ENCODE measurements at regions not wholly inside any gene's neighbourhood (a gene's known extent, or its start where the extent isn't known, plus 50 kb on each side); places are given as distances from the start of the nearest gene placed in this dataset.

GRCh38 chr2:37425408-37425807, 81.0 kb downstream of the QPCT start:
- no peak for DNase-seq

- DNase-seq: no peak
These were observed 82.8 kb downstream of the QPCT start for GRCh38 chr2:37427241-37427640.

DNA sequence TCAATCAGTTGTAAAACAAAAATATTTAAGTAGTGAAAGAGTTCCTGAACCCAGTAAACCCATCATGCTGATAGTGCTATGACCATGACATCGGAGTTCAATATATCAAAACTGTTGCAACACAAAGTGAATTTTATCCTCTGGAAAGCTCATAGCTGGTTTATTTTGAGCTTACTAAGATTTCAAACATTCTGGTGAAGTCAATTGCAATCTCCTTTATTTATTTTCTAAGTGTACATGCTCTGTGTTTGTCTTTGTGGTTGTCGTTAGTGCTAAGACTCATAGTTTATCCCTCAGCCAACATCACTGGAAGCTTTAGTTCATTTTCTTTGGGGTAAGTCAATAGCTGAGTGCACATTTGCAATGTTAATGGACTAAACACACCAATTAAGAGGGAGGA, 91.9 kb downstream of the QPCT start:
- no peak for DNase-seq

GRCh38 chr2:37439131-37439642, 94.8 kb downstream of the QPCT start:
- no peak for DNase-seq

- DNase-seq: no peak
These were observed 96.6 kb downstream of the QPCT start for GRCh38 chr2:37441055-37441454.

- DNase-seq: no peak
These were observed 98.7 kb downstream of the QPCT start for GRCh38 chr2:37443082-37443481.

DNA sequence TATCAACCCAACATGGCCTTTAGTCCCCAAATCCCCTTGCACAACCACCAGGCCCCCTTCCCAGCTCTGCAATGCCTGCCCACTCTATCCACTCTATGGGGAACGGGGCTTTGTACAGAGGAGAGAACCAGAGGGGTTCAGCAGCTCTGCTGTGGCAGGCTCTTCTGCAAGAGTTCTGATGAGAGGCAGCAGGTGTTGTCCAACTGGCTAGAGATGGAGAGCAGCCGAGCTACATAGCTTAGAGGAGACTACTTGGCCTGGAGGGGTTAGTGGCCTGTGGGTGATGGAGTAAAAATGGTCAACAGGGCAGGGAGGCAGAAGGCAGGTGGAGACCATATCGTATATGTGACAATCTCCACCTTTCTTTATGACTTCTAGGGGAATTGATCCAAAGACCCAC, 103.0 kb downstream of the QPCT start:
- no peak for DNase-seq

GRCh38 chr2:37448342-37449120, 104.1 kb downstream of the QPCT start:
- no peak for DNase-seq

DNA sequence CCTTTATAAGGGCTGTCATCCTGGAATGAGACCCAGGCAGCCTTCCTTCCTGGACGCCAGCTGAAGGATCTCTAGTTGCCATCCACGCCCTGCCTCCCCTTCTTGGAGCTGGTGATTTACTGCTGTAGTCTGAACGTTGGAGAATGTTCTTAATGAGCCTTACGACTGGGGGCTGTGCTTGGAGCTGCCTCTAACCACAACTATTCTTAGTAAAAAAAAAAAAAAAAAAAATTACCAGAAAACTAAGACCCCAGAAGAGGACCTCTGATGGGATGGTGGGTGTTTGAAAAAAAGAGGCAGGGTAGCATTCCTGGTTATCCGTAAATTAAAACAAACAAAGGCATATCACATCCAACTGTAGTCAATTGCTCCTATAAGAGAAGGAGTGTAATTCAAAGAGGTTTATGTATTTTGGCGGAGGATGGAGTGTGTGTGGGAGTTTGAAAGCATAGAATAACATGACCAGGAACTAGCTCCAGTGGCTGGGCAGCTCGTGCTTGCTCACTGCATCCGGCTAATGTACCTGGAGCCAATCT, 105.4 kb downstream of the QPCT start:
- DNase-seq: no peak

DNA sequence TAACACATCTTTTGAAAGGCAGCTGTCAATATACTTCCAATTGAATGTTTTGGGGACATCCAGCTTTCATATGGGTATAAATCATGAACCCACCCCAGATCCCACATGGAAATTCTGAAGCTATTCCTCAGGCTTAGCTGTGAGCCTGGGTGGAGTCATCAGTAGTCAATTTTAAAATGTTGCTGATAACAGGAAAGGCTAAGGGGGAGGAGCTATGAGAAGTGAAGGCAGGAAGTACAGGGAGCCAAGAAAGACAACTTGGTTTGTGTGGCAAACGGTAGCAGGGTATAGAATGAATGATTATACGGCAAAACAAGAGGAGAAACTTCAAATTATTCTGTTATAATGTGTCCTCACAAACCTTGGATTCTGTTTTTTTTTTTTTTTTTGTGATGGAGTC, 108.6 kb downstream of the QPCT start:
- no peak for DNase-seq

DNA sequence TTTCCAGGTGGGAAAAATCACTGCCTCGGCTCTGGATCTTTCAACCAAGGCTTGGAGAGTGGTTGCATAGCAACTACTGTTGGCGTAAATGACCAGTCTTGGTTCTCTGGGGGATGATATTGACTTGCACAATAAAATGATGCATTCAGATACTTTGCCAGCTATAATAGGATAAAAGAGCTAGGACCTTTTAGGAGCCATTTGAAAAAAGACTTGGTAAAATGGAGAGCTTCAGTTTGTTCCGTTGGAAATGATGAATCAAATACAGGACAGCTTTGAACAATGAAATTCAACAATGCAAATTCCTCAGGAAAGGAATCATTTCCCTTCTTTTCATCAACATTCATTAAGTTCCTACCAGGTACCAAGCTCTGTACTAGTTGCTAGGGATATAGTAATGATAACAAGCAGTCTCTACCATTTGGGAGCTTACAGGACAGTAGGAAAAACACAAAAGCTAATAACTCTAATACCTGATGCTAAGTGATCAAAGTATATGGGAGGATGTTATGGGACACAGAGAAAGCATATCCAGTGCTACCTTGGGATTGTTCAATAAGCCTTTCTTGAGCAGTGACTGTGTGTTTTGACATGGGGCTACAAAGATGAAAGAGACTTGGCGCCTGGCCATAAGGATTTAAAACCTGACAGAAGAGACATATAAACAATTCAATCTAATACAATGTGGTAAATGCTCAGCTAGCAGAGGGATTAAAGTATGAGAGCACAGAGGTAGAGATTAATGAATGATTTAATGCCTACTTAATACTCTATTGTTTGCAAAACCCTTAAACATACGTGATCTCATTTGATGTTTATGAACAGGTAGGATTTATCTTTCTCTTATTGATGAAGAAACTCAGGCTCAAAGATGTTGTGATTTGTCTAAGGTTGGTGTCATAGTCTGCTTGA, 110.7 kb downstream of the QPCT start:
- no peak for DNase-seq

DNA sequence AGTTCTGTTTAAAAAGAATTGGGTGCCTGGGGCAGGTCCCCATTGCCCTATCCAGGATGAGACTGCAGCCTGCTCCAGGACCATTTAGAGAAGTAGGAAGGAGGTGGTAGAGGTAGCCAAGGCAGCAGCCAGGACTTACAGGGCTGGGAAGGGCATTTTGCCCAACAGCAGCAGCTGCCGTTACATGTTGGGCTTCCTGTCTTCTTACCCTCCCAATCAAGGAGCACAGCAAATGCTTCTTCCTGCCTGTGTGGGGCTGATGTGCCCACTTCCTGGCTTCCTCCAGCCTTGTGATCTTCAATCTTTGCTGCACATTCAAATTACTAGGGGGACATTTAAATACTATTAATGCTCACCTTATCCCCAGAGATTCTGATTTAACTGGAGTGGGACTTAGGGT, 112.0 kb downstream of the QPCT start:
- no peak for DNase-seq

DNA sequence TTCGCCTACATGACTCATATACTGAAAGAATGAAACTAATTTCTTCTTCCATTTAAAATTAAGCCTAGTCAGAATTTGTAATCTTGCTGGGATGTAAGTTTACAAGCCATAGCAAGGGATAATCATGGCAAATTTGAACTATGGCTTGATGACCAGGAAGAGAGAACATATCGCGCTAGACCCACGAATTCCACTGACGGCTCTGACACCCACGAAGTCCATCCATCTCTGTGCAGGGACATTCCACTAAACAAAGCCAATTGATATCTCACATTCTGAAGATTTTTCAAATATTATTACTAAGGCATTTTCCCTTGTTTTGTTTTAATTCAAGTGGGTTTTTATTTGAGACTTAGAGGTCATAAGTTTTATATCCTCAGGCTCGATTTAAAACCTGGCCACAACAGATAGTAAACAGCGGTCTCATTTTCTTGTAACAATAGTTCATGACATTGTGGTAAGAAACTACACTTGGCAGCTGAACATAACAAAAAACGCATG, 113.0 kb downstream of the QPCT start:
- no peak for DNase-seq

- no peak for DNase-seq
These were observed 113.7 kb downstream of the QPCT start for GRCh38 chr2:37458133-37458532.

- peak; percentile 44 for DNase-seq
These were observed 114.9 kb downstream of the QPCT start for GRCh38 chr2:37459095-37459981.

DNA sequence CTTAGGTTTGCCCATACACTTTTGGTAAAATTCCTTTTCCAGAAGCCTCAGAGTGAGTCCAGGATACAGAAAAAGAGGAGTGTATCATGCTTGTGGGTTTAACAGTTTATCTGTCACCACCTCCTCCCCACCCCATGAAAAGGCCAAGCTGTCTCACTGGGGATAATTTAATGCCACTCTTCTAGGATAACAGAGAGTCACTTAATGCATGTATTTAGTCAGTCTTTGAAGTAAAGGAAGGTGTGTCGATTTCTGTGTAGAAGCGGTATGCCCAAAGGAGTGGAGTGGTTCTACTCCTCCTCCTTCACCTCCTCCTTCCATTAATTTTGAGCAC, 116.4 kb downstream of the QPCT start:
- DNase-seq: no peak

DNA sequence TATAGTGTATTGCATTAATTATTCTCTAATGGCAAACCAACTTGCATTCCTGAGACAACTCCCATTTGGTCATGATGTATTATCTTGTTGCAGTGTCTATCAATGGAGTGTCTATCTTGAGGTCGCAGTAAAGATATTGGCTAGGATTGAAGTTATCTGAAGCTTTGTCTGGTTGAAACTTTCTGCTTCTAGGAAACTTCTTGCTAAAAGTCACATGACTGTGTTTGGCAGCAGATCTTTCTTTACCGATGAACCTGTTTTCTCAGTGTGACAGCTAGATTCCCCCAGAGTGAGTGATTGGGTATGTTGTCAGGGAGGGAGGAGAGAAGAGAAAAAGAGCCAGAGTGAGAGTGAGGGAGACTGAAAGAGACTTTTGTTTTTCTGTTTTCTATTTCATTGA, 119.6 kb downstream of the QPCT start:
- no peak for DNase-seq

- no peak for DNase-seq
These were observed 122.2 kb downstream of the QPCT start for GRCh38 chr2:37466533-37467222.

GRCh38 chr2:37468170-37468569, 123.7 kb downstream of the QPCT start:
- no peak for DNase-seq

DNA sequence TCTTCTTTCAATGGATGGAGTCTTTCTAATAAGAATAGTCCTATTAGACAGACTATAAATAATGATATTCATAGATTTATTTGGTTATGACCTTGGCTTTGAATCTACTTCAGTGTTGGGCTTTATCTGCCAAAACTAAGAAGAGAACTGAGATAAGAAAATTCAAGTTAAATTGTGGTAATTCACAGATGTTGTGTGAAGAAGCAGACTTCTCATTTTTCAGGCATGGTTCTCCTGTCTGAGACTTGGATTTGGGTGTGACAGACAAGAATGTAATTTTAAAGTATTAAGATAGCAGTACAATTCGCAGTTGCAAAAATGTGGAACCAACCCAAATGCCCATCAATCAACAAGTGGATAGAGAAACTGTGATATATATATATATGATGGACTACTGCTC, 124.7 kb downstream of the QPCT start:
- DNase-seq: no peak

- DNase-seq: no peak
These were observed 126.7 kb downstream of the QPCT start for GRCh38 chr2:37471104-37471503.

DNA sequence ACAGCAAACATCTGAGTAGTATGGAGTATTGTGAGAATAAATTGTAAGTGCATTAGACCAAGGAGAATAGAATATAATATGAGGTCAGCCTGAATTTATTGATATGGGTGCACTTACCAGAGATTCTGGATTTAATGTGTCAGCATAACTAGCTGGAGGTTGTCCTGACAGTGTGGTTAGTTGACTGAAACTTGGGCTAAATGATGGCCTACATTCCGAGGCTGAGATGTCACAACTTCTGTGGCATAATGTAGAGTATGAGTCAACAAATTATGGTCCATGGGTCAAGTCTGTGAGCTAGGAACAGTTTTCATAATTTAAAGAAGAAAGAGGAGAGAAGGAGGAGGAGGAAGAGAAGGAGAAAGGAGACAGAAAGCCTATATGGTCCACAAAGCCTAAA, 127.6 kb downstream of the QPCT start:
- DNase-seq: peak; percentile 42

Measured in amniotic stem cell (primary cell).